GM21381 (cell line): ENCODE measurements at regions not wholly inside any gene's neighbourhood (a gene's known extent, or its start where the extent isn't known, plus 50 kb on each side); places are given as distances from the start of the nearest gene placed in this dataset.

Experiments used
- ATAC-seq: cut with Tn5 transposase; IDR thresholded peaks from one replicate; pipeline ENCODE4 v1.9.1; 2021; ENCODE audit warnings: mild to moderate bottlenecking, moderate library complexity; ENCODE audit not compliant: unreplicated experiment

DNA sequence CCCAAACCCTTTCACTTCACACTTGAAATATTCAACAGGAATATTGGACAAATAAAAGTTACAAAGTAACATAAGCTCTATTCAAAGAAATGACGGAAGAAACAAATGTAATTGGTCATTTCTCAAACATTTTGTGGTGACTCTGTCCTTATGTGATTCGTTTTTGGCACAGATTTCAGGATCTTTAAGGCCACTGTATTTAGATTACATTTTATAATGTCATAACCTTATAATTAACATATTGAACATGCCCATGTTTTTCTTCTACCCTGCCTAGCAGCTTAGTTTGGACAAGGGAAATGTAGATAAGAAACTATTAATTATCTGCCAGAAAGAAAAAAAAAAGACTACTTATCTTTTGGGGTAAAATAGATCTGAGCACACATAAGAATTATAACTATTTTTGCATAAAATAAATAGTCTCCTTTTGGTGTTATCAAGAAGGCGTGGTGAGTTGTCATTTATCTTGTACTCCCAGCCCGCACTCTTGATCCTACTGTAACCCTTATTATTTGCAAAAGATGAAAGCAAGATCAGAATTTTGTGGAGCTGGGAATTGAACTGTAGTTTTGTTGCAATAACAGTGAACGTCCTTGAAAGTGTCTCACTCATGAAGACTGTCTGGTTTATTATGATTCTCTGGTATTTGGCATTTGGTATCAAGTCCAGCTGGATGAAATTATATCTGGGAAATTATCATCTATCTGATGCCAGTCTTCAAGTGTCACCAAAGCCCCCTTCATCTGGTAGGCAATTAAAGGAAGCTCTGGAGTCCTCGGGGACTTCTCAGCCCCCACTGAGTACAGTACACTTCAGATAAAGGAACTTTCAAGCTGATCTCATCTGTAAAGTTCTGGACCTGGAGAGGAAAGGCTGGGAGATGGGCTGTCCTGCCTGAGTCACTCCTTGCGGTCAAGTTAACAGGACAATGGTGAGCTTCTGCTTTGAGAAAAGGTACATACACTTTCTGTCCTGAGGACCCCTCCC, 175.7 kb upstream of the INHBA start:
- no peak for ATAC-seq

GRCh38 chr7:41877118-41877517, 174.2 kb upstream of the INHBA start:
- no peak for ATAC-seq

GRCh38 chr7:41875513-41875912, 172.6 kb upstream of the INHBA start:
- ATAC-seq = no peak

GRCh38 chr7:41874201-41874785, 171.4 kb upstream of the INHBA start:
- ATAC-seq = no peak

GRCh38 chr7:41873741-41874140, 170.9 kb upstream of the INHBA start:
- ATAC-seq = no peak

DNA sequence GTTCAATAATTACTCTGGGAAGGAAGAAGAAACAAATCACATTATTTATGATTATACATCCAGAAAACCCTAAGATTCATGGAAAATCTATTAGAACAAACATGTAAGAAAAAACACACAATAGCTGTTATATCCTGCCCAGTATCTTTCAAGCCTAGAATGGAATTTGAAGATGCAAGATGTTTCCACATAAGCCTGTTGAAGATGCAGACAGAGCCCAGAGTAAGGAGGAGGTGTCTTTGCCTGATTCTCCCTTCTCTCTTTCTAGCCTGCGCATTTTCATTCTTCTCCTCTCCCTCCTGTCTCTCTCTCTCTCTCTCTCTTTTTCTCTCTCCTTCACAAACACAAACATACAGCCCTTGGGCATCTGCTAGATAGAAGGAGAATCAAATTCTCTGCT, 170.1 kb upstream of the INHBA start:
- ATAC-seq = no peak

DNA sequence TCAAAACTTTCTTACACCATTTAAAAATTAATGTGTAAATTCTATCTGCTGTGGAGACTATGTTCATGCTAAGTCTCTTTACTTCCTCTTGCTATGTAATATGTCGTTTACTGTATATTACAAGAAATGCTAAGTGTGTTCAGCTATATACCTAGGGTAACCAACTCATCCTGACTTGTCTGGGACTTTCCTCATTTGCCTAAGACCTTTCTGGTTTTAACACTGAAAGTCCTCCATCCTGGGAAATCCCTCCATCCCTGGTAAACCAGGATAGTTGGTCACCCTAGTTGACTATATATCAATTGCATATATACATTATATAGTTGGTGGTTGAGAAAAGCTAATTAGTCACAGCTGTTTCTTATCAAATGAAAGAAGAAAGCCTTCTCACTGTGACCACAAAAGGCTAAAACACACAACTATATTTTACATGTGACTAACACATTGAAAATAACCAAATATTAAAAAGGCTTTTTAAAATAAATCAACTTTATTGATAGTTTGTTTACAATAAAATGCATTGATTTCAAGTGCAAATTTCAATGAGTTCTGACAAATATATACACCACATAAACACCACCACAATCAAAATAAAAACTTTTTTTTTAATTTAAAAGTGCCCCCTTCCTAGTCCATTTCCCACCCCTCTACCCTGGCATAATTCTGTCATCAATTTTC, 167.7 kb upstream of the INHBA start:
- peak; percentile 65 for ATAC-seq

GRCh38 chr7:41869997-41870396, 167.1 kb upstream of the INHBA start:
- peak; percentile 31 for ATAC-seq

DNA sequence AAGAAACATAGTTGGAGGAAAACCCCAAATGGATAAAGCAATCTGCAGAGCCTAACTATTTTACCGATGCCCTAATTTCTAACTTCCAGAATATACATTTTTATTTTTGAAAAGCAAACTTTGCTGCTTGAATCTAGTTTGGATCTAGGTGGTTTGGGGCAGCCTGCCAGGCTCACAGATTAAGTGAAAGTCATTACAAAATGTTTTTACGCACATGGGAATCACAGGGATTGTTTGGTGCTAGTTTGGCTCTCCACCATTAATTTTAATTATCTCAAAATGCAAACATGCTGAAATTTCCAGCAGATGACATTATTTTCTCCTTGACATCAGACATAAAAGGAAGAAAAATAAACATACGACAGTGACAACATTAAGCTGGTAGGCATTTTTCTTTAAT, 166.7 kb upstream of the INHBA start:
- ATAC-seq = no peak

- no peak for ATAC-seq
Measured at GRCh38 chr7:41869091-41869490, 166.2 kb upstream of the INHBA start.

GRCh38 chr7:41867639-41868280, 164.9 kb upstream of the INHBA start:
- ATAC-seq = no peak

- ATAC-seq = no peak
Measured at GRCh38 chr7:41862261-41862660, 159.4 kb upstream of the INHBA start.

DNA sequence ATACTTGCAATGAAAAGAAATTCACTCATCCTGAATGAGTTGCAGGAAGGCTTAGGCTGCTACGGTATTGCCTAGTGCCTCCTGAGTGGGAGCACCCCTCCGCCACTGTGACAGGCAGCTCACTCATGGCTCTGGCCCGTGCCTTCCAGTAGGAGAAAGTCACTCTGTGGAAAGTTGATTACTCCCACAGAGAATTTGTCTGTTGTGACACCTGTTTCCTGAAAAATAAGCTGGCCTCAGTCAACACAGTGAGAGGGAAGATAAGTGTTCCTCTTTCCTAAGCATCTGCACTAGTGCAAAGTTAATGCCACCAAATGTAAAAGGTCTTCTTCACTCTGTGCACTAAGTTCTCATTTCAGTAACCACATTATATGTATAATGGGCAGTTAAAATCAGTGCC, 158.8 kb upstream of the INHBA start:
- ATAC-seq = no peak

DNA sequence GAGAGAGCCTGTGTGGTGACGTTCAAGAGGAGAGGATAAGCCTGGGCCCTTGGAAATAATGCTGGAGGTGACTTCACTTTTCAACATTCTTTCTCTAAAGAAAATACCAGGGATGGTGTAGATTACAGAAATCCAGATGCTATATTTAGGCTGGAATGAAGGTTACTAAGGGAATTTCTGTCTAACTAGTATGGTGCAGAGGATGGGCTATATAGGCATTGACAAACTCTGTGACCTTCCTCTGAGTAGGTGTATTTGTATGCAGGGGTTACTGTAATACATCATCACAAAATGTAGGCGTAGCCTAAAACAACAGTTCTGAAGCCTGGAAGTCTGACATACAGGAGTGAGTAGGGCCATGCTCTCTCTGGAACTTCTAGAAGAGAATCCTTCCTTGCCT, 155.3 kb upstream of the INHBA start:
- ATAC-seq = no peak

GRCh38 chr7:41855798-41856197, 152.9 kb upstream of the INHBA start:
- no peak for ATAC-seq

GRCh38 chr7:41847606-41848005, 144.7 kb upstream of the INHBA start:
- no peak for ATAC-seq

- ATAC-seq = no peak
Measured at GRCh38 chr7:41847151-41847550, 144.3 kb upstream of the INHBA start.

- no peak for ATAC-seq
Measured at GRCh38 chr7:41842956-41843355, 140.1 kb upstream of the INHBA start.

- no peak for ATAC-seq
Measured at GRCh38 chr7:41837916-41838315, 135.0 kb upstream of the INHBA start.

- no peak for ATAC-seq
Measured at GRCh38 chr7:41835976-41836530, 133.2 kb upstream of the INHBA start.
